HG02973 (cell line): ENCODE measurements at regions not wholly inside any gene's neighbourhood (a gene's known extent, or its start where the extent isn't known, plus 50 kb on each side); places are given as distances from the start of the nearest gene placed in this dataset.

Experiments used
- ATAC-seq: cut with Tn5 transposase; IDR thresholded peaks from one replicate; pipeline ENCODE4 v1.9.1; 2021; ENCODE audit warnings: moderate library complexity; ENCODE audit not compliant: unreplicated experiment

DNA sequence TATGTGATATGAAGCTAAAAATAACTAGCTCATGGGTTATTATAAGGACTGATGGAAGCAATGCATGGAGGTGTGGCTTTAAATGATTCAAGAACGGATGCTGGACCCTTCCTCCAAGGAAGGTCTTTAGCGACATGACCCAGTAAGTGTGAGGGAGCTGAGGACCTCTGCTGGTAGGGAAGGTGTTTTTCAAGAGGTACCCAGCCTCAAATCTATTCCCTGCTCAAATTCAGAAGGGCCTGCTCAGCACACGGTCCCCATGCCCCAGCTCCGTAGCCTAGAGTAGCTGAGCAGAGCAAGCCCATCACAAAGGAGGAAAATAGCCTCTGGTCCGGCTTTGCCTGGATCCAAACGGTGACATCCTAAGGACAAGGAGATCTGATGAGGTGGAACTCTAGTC is 266.2 kb upstream of the IGF1R start:
- ATAC-seq = no peak

DNA sequence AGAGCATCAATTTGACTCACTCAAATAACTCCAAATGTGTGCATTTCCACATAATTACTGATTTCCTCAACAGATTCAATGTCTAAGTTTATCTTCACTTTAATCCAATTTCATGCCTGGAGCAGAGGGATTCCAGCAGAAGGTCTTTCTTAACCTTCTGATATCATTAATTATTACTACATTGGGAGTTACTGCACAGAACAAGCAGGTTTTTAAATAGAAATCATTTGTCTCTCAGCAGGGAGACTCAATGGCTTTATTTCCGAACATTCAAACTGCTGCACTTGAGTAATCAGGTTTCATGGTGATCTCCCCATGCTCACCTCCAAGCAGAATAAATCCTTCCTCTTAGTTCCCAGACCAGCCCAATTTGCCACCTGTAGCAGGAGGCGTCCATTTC is 264.8 kb upstream of the IGF1R start:
- no peak for ATAC-seq

DNA sequence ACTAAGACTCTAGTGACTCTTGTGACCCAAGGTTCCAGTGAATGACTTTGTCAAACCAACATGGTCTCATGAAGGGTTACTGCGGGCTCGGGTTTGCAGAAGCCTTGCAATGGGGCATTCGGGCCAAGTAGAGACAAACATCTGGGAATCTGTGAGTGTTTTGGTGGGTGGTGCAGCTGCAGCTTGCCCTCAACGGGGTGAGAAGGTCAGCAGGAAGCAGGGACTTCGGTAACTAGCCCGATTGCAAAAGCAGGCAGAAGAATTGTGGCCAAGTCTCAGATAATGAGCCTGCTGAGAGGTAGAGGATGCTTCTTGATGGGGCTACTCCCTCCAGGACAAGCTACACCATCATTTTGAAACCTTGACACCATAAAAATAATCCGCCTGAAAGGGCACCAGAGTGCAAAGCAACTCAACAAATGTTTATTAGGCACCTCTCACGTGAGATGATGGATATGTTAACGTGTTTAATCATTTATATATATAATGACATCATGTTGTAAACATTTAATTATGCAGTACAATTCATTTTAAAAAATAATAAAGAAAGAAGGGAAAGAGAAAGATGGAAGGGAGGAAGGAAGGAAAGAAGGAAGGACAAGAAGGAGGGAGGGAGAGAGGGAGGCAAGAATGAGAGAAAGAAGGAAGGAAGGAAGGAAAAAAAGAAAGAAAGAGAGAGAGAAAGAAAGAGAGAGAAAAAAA is 263.9 kb upstream of the IGF1R start:
- ATAC-seq = no peak

DNA sequence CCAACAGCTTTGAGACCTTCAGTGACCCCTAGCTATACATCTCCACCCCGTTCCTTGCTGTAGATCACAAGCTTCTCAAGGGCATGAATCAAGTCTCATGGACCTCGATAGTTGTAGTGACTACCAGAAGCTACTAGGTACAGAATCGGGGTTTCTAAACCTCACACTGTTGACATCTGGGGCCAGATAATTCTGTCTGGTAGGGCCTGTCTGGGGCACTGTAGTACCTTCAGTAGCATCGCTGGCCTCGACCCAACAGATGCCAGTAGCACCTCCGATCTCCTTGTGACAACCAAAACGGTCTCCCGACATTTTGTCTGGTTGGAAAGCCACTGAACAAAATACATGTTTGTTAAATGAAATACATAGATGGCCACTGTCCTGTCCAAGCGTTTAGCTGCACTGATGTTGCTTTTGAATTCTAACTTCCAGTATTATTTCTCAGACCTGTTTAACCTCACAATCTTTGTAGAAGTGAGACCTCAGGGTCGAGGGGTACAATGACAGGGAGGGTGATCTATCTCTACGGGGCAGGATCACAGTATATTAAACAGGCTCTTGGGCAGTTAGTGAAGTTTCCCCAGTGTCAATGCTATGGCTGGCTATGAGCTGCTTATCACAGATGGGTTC is 262.5 kb upstream of the IGF1R start:
- ATAC-seq = no peak

DNA sequence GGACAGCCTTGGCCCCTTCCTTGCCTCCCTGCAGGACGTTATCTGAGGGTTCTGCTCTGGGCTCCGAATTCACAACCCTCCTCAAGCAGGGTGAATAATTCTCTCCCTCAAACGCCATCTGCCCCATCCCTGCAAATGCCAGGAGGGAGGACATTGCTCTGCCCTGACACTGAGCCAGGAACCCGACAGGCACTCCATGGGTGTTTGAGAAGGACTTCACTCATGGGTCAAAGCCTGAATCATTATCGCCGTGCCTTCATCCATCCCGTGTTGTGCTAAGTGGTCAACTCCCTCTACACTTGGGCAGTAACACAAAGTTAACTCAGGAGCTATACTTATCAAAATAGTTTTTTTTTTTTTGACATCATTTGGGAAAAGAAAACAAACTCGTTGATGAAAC is 261.8 kb upstream of the IGF1R start:
- ATAC-seq = no peak

DNA sequence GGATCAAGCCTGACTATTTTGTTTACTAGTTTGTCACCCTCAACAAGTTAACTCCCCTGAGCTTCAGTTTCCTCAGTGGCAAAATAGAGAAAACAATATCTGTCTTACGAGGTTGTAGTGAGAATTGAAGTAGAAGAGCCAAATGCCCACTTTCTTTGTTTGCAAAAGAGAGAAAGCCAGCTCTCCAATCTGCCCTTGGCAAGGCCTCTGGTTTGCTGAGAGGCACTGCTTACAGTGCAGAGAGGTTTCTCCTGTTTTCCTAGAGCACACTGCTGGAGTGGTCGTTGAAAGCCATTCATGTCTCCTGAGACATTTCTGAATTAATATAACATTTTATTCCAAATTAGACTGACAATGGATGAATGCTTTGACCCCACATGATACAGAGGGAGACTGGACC is 260.5 kb upstream of the IGF1R start:
- no peak for ATAC-seq

DNA sequence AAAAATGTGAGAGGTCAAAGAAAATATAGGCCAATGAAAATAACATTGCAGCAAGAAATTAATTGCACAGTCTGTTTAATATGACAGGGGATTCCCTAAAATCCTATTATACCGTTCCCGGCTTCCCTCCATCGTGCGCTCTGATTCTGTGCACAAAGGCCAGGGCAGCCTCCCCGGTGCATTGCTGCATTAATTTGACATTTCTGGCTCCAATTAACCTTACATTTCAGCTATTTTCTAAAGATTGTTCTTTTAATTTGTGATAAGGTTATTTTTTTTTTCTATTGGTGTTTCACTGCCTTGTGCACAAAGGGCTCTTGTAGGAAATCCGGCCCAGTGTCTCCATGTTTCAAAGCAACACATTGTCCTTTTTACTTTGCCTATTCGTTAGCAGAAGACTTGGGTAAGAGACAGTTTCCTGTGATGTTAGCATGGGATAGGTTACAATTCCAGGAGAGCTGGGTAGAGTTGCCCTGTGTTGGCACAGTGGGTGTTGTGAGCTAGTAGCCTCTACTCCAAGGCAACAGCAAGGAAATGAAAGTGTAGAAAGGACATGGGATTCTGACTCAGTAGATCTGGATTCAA is 257.3 kb upstream of the IGF1R start:
- ATAC-seq = no peak

DNA sequence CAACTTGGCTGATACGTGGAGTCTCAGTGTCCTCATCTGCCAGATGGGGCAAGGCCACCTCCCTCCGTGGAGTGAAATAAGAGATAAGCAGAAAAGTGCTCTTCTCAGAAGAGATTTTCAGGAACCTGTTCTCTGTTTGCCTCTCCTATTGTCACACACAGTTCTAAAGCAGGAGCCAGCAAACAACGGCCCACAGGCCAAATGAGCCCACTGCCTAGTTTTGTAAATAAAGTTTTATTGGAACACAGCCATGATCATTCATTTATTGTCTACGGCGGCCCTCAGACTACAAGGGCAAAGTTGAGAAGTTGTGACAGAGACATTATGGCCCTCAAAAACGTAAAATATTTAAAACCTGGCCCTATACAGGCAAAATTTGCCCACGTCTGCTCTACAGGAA is 256.8 kb upstream of the IGF1R start:
- ATAC-seq = no peak

DNA sequence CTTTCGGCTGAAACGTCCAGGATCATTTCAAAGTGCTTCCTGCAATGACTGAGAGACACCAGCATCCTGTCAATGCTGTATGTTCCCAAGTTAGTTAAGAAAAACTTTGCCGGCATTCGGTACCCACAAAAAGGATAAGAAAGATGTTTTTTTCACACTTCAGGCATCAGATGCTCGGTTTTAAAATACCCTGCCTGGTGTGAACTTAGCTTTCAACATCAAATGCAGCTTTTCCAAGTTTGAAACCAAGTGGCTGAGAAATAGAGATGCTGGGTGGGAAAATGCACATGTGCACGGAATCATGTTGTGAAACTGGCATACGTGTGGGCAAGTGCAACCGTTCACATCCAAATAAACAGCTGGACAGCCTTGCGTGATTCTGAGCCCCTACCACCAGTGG is 254.9 kb upstream of the IGF1R start:
- no peak for ATAC-seq

DNA sequence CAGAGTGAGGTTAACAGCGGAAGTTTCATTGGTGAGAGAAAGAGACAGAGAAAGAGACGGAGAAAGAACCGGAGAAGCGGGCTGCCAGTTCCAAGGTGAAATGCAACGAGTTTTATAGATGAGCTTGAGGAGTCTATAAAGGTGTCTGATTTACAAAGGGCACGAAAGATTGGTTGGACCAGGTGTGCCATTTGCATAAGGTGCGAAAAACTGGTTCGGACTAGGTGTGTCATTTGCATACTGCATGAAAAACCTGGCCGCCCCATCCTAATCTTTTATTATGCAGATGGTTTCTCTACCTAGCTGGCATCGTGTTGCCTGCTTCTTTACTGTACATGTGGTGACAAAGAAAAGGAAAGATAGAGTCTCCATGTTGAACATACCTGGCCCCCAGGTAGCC is 253.8 kb upstream of the IGF1R start:
- ATAC-seq = no peak

DNA sequence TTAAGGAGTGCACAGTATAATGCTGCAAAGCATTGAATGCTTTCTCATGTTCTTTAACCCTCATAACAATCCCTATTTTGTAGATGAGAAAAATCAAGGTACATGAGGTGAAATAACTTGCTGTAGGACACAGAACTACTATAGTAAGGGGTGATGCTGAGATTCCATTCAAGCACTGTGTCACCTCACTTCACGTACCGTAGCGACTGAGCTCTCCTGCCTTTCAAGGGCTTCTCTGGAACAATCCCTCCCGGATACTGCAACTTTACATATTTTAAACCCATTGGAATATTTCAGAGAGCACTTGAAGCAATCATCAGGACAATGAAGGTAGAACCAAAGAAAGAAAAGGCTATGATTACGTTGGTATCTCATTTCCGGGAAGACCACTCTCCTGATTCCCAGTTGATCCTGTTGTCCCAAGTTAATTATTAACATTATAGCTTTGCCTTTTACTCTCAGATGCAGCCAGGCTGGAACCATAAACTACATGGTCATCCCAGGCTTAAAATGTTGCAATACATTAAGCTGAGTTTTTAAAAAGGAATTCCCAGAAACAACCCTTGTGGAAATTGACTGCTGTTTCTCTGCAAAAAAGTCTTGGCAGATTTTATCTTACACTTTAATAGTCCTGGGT is 252.2 kb upstream of the IGF1R start:
- no peak for ATAC-seq

DNA sequence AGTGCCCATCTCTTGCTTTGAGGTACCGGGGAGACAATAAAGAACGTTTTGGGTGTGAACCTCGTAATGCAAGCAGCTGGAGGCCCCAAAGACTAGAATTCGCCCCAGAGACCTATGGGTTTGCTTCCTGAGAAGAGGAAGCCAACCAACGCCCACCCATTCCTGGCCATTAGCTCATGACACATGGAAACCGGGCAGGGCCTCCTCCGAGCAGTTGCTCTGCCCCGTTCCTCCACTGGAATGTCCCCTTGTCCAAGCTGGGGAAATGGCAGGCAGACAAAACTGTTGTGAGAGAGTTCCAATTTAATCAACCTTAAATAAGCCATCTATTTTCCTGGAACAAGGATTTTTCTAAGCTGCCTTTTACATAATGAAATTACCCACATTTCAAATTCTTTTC is 250.9 kb upstream of the IGF1R start:
- ATAC-seq = no peak

DNA sequence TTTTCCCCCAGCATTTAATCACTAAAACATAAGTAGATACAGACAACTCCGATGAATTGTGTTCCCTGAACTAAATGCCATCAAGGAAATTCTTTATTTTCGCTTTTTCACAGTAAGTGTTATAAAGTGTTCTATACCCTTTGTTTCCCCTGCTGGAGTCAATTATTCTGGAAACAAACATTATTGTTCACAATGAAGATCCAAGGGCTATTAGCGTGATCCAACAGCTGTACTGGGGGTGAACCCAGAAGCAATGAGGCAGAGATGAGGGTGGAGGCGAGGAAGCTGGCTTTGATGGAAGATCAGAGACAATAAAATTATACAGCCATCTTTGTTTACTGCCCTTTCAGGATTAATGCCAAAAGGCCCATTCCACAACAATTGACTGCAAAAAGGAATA is 250.3 kb upstream of the IGF1R start:
- no peak for ATAC-seq

DNA sequence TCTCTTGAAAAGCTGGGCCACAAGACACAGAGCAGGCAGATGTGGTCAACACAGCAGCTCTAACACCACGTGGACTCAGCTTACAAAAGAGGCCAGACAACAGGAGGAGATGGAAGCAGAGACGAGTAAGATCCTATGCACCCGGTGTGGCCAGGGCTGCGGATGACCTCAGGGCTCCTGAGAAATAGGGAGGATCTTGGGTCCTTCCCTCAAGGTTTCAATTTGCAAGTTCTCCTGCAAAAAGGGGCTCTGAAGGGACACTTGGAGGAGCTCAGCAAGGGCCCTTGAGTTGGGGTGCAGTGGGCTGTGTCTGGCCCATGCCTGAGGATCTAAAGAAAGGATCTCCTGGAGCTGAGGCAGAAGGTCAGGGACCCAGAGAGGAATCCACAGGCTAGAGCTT is 249.5 kb upstream of the IGF1R start:
- ATAC-seq = no peak

DNA sequence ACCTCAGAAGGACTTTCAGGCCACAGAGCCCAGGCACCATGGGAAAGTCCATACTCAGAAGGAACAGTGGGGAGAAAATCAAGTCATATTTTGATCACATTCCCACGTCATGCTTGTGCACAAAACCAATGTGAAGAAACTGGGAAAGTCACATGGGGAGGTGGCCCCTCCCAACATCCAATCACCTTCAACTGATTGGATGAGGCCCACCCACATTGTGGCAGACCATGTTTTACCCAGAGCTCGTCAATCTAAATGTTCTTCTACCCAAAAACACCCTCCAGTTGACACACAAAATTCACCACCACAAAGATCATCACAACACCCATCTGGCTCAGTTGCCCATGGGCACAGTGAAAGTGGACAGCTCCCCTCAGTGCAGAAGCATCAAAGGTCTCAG is 248.2 kb upstream of the IGF1R start:
- ATAC-seq = no peak

DNA sequence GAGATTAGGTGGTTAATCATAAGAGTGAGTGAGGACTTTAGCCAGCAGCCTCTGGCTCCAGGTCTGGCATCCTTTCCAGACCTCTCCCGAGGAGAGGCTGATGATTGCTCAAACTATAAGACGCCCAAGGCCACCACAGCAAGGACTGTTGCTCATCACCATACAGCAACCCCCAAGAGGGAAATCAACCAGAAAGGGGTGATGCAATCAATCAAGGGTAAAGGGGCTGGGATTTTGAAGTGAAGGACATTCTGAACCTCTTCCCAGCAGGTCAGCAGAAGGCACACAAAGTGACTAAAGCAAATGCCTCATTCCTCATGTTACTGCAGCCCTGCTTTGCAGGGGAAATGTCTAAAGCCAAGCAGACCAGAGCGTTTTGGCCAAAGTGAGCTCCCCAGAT is 247.3 kb upstream of the IGF1R start:
- no peak for ATAC-seq

DNA sequence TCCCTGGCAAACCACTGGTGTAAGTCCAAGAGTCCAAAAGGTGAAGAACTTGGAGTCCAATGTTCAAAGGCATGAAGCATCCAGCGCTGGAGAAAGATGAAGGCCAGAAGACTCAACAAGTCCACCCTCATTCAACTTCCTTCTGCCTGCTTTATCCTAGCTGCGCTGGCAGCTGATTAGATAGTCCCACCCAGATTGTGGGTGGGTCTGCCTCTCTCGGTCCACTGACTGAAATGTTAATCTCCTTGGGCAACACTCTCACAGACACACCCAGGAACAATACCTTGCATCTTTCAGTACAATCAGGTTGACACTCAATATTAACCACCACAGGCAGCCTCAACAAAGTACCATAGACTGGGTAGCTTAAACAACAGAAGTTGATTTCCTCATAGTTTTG is 245.9 kb upstream of the IGF1R start:
- no peak for ATAC-seq

DNA sequence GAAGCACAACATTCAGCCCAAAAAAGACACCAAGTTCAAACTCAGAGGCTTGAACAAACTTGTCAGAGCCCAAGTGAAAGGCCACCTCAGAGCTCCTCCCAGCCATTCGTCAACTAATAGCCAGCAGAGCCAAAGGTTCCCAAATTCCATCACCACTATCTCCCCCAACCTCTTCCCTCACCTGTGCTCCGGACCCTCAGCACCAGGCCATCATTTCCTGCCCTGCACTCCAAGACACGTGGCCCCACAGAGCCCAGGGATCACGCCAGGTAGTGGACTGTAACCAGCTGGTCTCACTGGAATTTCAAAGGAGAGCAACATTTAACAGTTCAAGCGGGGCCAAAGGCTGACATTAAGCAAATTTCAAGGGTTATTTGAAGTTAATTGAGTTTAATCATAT is 245.2 kb upstream of the IGF1R start:
- no peak for ATAC-seq

DNA sequence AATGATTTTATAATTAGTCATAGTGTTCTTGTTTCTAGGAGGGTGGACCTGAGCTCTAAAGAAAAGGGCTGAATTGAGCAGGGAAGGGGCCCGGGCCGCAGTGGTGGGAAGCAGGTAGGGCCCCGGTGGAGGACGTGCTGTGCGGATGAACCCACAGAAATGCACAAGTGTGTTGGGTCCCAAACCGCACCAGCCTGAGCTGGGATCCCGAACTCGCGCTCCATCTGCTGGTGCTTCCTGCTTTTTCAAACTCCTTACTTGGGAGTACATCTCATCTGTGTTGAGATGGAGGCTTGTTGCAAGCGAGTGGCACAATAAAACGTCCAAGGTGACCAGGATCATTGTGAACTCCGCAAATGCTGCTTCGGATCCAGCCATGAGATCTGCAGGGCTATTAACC is 244.8 kb upstream of the IGF1R start:
- no peak for ATAC-seq

DNA sequence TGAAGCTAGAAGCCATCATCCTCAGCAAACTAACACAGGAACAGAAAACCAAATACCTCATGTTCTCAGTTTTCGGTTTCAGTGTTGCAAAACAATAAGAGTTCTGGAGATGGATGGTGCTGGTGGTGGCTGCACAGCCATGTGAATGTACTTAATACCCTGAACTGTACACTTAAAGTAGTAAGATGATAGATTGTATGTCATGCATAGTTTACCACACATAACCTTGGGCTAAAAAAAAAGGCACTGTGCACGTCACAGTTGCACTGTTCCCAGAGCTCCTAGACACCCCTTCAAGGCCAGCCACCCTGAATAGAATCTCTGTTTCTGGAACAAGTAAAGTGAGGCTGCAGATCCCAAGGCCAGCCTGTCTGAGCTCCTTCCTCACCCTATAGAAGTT is 243.3 kb upstream of the IGF1R start:
- ATAC-seq = no peak

DNA sequence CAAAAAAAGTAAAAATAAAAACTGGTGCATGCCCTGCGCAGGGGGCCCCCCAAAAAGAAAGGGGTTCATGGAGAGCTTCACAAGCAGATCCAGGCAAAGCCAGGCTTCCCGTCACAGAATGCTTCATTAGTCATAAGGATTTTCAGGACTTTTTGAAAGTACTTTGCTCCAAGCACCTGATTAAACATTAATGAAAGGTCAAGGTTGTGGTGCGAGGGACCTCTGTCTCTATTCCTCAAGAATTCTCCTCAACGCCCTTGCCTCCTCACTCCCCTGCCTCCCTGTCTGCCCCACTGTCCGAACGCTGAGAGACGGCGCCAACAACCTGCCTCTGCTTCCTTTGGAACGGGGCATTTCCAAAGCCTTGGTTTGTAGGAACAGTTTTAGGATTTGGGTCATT is 240.1 kb upstream of the IGF1R start:
- no peak for ATAC-seq

DNA sequence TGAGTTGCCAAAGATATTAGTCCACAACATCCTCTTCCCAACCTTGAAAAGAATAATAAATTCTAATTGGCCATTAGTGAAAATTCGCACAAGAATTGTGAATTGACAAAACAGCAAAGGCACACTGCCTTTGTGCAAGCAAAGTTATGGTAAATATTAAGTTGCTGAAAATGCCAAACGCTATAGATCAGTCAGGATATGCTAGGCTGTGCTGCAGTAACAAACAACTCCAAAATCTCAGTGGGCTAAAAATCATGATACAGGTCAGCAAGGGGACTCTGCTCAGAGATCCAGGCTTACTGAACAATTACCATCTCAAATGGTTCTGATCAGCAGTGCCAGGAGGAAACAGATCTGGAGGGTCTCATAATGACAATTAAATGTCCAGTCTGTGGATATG is 238.0 kb upstream of the IGF1R start:
- ATAC-seq = no peak
